Ishikawa (cell line): ENCODE measurements at regions not wholly inside any gene's neighbourhood (a gene's known extent, or its start where the extent isn't known, plus 50 kb on each side); places are given as distances from the start of the nearest gene placed in this dataset.

Experiments used
- CEBPB ChIP-seq: IDR thresholded peaks from 2 replicates; pipeline ENCODE4 v1.6.1; 2012
- CREB1 ChIP-seq: IDR thresholded peaks from 2 replicates; pipeline ENCODE4 v1.6.1; 2012; ENCODE audit warnings: low read depth
- EGR1 ChIP-seq: IDR thresholded peaks from 2 replicates; pipeline ENCODE4 v1.6.1; 2012
- EP300 ChIP-seq: IDR thresholded peaks from 2 replicates; pipeline ENCODE4 v1.6.1; 2012; ENCODE audit warnings: borderline replicate concordance
- FOXM1 ChIP-seq: IDR thresholded peaks from 2 replicates; pipeline ENCODE4 v1.6.1; 2012; ENCODE audit warnings: low read depth, borderline replicate concordance
- NFIC ChIP-seq: IDR thresholded peaks from 2 replicates; pipeline ENCODE4 v1.6.1; 2012
- RAD21 ChIP-seq: IDR thresholded peaks from 2 replicates; pipeline ENCODE4 v1.6.1; 2012; ENCODE audit warnings: low read depth
- TAF1 ChIP-seq: IDR thresholded peaks from 2 replicates; pipeline ENCODE4 v1.6.1; 2012; ENCODE audit warnings: low read depth, mild to moderate bottlenecking
- TCF12 ChIP-seq: IDR thresholded peaks from 2 replicates; pipeline ENCODE4 v1.6.1; 2012; ENCODE audit warnings: low read depth
- TEAD4 ChIP-seq: IDR thresholded peaks from 2 replicates; pipeline ENCODE4 v1.6.1; 2012
- YY1 ChIP-seq: IDR thresholded peaks from 2 replicates; pipeline ENCODE4 v1.6.1; 2012; ENCODE audit warnings: low read depth
- ZBTB7A ChIP-seq: IDR thresholded peaks from 2 replicates; pipeline ENCODE4 v1.6.1; 2012; ENCODE audit warnings: low read depth
- TF ChIP-seq, protein P1 (sequence below): IDR thresholded peaks from 2 replicates; pipeline ENCODE4 v1.6.1; 2012; ENCODE audit warnings: low read depth, mild to moderate bottlenecking
- TF ChIP-seq, protein P2 (sequence below): IDR thresholded peaks from 2 replicates; pipeline ENCODE4 v1.6.1; 2012
- TF ChIP-seq, protein P3 (sequence below): IDR thresholded peaks from 2 replicates; pipeline ENCODE4 v1.6.1; 2012

DNA sequence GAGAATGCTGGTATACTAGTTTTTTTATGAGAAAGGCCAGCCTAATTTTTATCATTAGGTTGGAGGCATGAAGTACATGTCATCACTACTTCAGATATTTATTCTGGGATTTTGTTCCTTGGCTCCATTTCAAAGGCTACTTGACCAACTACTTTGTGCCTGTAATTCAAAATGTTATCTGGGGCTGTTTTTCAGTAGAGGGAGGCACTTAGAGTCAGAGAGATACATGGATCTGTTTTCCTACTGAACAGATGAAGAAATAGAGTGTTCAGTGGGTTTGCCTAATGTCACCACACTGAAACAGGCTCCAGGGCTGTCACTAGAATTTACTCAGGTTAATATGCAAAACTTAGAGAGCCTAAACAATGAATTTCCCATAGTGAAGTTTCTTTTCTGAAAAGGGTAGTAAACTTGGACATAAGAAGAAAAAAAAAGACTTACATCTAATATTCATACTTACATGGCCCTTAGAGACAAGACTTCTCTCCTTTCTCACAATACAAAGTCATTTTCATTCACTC is 127.3 kb upstream of the ITGB1 start:
- TF ChIP-seq, protein P1, sequence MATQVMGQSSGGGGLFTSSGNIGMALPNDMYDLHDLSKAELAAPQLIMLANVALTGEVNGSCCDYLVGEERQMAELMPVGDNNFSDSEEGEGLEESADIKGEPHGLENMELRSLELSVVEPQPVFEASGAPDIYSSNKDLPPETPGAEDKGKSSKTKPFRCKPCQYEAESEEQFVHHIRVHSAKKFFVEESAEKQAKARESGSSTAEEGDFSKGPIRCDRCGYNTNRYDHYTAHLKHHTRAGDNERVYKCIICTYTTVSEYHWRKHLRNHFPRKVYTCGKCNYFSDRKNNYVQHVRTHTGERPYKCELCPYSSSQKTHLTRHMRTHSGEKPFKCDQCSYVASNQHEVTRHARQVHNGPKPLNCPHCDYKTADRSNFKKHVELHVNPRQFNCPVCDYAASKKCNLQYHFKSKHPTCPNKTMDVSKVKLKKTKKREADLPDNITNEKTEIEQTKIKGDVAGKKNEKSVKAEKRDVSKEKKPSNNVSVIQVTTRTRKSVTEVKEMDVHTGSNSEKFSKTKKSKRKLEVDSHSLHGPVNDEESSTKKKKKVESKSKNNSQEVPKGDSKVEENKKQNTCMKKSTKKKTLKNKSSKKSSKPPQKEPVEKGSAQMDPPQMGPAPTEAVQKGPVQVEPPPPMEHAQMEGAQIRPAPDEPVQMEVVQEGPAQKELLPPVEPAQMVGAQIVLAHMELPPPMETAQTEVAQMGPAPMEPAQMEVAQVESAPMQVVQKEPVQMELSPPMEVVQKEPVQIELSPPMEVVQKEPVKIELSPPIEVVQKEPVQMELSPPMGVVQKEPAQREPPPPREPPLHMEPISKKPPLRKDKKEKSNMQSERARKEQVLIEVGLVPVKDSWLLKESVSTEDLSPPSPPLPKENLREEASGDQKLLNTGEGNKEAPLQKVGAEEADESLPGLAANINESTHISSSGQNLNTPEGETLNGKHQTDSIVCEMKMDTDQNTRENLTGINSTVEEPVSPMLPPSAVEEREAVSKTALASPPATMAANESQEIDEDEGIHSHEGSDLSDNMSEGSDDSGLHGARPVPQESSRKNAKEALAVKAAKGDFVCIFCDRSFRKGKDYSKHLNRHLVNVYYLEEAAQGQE, result no peak
- TF ChIP-seq TCF12, result no peak
- TF ChIP-seq YY1, result no peak
- TF ChIP-seq TAF1, result no peak
- TF ChIP-seq ZBTB7A, result no peak
- TF ChIP-seq NFIC, result no peak
- TF ChIP-seq, protein P2, sequence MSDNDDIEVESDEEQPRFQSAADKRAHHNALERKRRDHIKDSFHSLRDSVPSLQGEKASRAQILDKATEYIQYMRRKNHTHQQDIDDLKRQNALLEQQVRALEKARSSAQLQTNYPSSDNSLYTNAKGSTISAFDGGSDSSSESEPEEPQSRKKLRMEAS, result no peak

DNA sequence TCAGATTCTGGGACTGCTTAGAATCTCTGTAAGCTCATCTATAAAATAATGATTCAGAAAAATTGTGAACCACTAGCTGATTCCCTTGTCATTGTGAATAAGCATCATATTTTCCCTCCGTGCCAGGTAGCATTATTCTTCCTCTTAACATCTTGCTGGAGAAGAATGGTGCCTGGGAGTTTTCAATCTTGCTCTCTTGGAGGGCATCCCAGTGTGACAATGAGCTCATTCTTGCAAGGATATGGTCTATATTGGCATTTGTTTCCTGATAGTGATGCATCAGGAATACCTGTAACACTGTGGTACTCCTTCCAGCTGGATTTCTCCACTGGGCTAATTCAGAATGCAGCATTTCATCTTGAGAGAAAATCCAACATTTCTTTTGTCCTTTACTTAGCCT is 126.4 kb upstream of the ITGB1 start:
- TF ChIP-seq YY1 (no peak), RAD21 (no peak), TEAD4 (no peak), EP300 (no peak), EGR1 (no peak), CREB1 (no peak), ZBTB7A (no peak), CEBPB (no peak), TAF1 (no peak), FOXM1 (no peak)
- TF ChIP-seq, protein P3, sequence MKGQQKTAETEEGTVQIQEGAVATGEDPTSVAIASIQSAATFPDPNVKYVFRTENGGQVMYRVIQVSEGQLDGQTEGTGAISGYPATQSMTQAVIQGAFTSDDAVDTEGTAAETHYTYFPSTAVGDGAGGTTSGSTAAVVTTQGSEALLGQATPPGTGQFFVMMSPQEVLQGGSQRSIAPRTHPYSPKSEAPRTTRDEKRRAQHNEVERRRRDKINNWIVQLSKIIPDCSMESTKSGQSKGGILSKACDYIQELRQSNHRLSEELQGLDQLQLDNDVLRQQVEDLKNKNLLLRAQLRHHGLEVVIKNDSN, result no peak
- TF ChIP-seq, protein P1, result no peak

DNA sequence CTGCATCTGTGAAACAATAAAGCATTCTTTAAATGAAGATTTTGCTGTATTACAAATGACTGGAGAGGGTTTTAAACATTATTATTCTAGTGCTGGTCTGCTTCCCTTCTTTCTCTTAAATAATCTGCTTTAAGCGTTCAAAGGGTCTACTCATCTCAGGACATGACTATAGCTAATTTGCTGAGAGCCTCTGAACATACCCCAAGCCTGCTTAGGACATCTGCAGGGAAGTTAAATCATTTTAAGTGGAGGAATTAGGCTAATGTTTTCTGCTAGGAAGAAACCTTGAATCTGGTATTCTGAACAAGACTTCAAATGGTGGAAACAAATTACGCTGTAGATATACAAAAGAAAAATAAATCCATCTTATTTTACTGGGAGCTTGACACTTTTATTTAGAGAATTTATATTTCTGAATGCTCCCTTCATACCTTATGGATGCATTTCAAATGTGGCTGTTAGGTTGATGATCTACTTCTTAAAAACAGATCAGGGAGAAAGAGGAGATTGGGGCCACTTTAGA is 124.4 kb upstream of the ITGB1 start:
- TF ChIP-seq EP300 (no peak), EGR1 (no peak), CEBPB (no peak), YY1 (no peak), ZBTB7A (no peak), TEAD4 (no peak), NFIC (no peak), TCF12 (no peak), RAD21 (no peak), CREB1 (no peak), FOXM1 (no peak), TAF1 (no peak)
- TF ChIP-seq, protein P3, result no peak
- TF ChIP-seq, protein P1, result no peak
- TF ChIP-seq, protein P2, result no peak

DNA sequence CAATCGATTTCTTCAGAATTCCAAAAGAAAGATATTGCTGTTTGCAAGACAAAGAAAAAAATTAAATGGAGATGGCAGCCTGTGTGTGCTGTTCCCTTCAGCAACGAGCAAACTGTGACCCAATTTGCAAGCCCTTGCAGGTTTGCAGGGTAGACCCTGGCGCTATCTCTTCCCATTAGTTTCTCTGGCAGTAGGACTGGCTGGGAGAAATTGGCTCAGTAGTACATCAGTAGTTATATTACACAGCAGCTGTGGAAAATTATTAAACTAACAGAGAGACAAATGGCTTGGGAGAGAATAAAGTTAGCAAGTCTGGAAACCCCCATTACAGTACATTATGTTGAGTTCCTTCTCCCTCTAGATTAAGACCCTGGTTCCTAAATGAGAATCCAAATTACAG is 116.4 kb upstream of the ITGB1 start:
- TF ChIP-seq CEBPB (no peak), EP300 (no peak), TCF12 (no peak), YY1 (no peak), TEAD4 (no peak), CREB1 (no peak), ZBTB7A (no peak), RAD21 (no peak), NFIC (no peak), FOXM1 (no peak)
